ENCODE measurements at regions not wholly inside any gene's neighbourhood (a gene's known extent, or its start where the extent isn't known, plus 50 kb on each side); places are given as distances from the start of the nearest gene placed in this dataset.

GRCh38 chr2:149741646-149742045 is 154.1 kb upstream of the MMADHC start:
- no peak for TF ChIP-seq EZH2 (IDR thresholded peaks at IDR 0.05; ENCODE audit: insufficient read depth, poor library complexity, severe bottlenecking)
- TF ChIP-seq EZH2phosphoT487 (IDR thresholded peaks at IDR 0.05; ENCODE audit: insufficient read depth, low read depth) = peak; percentile 94
